ENCODE measurements at regions not wholly inside any gene's neighbourhood (a gene's known extent, or its start where the extent isn't known, plus 50 kb on each side); places are given as distances from the start of the nearest gene placed in this dataset.

- no peak for TF ChIP-seq EP300 (IDR thresholded peaks at IDR 0.05)
- TF ChIP-seq POLR2A (IDR thresholded peaks at IDR 0.05) = no peak
- TF ChIP-seq, protein P1, sequence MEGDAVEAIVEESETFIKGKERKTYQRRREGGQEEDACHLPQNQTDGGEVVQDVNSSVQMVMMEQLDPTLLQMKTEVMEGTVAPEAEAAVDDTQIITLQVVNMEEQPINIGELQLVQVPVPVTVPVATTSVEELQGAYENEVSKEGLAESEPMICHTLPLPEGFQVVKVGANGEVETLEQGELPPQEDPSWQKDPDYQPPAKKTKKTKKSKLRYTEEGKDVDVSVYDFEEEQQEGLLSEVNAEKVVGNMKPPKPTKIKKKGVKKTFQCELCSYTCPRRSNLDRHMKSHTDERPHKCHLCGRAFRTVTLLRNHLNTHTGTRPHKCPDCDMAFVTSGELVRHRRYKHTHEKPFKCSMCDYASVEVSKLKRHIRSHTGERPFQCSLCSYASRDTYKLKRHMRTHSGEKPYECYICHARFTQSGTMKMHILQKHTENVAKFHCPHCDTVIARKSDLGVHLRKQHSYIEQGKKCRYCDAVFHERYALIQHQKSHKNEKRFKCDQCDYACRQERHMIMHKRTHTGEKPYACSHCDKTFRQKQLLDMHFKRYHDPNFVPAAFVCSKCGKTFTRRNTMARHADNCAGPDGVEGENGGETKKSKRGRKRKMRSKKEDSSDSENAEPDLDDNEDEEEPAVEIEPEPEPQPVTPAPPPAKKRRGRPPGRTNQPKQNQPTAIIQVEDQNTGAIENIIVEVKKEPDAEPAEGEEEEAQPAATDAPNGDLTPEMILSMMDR (IDR thresholded peaks at IDR 0.05) = no peak
- no peak for TF ChIP-seq POLR2AphosphoS5 (IDR thresholded peaks at IDR 0.05)
- Histone ChIP-seq H3K9me3 (no peaks in the 10 kb centered on the region), H3K27me3 (no peaks in the 10 kb centered on the region), H3K27ac (no peak overlapping the region), H3K4me1 (no peaks in the 10 kb centered on the region), H3K4me3 (no peak overlapping the region), H3K36me3 (no peaks in the 10 kb centered on the region)
- ATAC-seq (ENCODE audit: low FRiP score in 2 of 2) = peak in 1 of 2 donors; percentile 42
- 78 to 100% methylated on average over 1 to 2 of the region's 2 CpGs for WGBS, 2 donors
- DNase-seq = no peak
Observed at GRCh38 chr9:108181441-108181840, 674.3 kb downstream of the ACTL7B start.

- Histone ChIP-seq H3K4me3 (no peak overlapping the region), H3K9me3 (no peaks in the 10 kb centered on the region)
Observed at GRCh38 chr9:108180541-108180940, 675.2 kb downstream of the ACTL7B start.

GRCh38 chr9:108178318-108178717, 677.5 kb downstream of the ACTL7B start:
- no peak for ATAC-seq (ENCODE audit: low FRiP score in 2 of 2)
- Histone ChIP-seq H3K4me3 (no peak overlapping the region), H3K4me1 (no peaks in the 10 kb centered on the region), H3K9me3 (no peaks in the 10 kb centered on the region), H3K27me3 (no peaks in the 10 kb centered on the region), H3K27ac (no peak overlapping the region), H3K36me3 (no peaks in the 10 kb centered on the region)
- TF ChIP-seq POLR2A (IDR thresholded peaks at IDR 0.05) (no peak), POLR2AphosphoS5 (IDR thresholded peaks at IDR 0.05) (no peak), EP300 (IDR thresholded peaks at IDR 0.05) (no peak)
- TF ChIP-seq, protein P1 (IDR thresholded peaks at IDR 0.05) = no peak
- DNase-seq = no peak
- 71 to 86% methylated on average over 4 of the region's 4 CpGs for WGBS, 2 donors

More at GRCh38 chr9:108180541-108180940, 675.2 kb downstream of the ACTL7B start:
- Histone ChIP-seq H3K27me3 (no peaks in the 10 kb centered on the region), H3K36me3 (no peaks in the 10 kb centered on the region), H3K4me1 (no peaks in the 10 kb centered on the region), H3K27ac (no peak overlapping the region)
- no peak for DNase-seq
- ATAC-seq (ENCODE audit: low FRiP score in 2 of 2) = no peak
- no peak for TF ChIP-seq POLR2AphosphoS5 (IDR thresholded peaks at IDR 0.05)
- TF ChIP-seq, protein P1 (IDR thresholded peaks at IDR 0.05) = no peak
- WGBS, 2 donors = 100% methylated on average over 1 of the region's 1 CpG

GRCh38 chr9:108168236-108168850, 678.8 kb upstream of the KLF4 start:
- Histone ChIP-seq H3K27ac (no peak overlapping the region), H3K4me1 (no peaks in the 10 kb centered on the region), H3K9me3 (no peaks in the 10 kb centered on the region), H3K36me3 (no peaks in the 10 kb centered on the region), H3K27me3 (no peaks in the 10 kb centered on the region), H3K4me3 (no peak overlapping the region)
- no peak for TF ChIP-seq EP300 (IDR thresholded peaks at IDR 0.05)
- no peak for TF ChIP-seq POLR2A (IDR thresholded peaks at IDR 0.05)
- TF ChIP-seq, protein P1 (IDR thresholded peaks at IDR 0.05) = no peak
- TF ChIP-seq POLR2AphosphoS5 (IDR thresholded peaks at IDR 0.05) = no peak
- WGBS, 2 donors = 88 to 89% methylated on average over 3 of the region's 3 CpGs
- peak in 1 of 2 donors; percentile 71 for ATAC-seq (ENCODE audit: low FRiP score in 2 of 2)
- DNase-seq = no peak
